BLaER1 (cell line): ENCODE measurements at regions not wholly inside any gene's neighbourhood (a gene's known extent, or its start where the extent isn't known, plus 50 kb on each side); places are given as distances from the start of the nearest gene placed in this dataset.

Experiments
- H3K27ac ChIP-seq: shearing (Covaris generic); formaldehyde crosslinking; 2 replicates; pipeline ENCODE4 v1.8.1; 2022
- H3K27me3 ChIP-seq: shearing (Covaris generic); formaldehyde crosslinking; 2 replicates; pipeline ENCODE4 v1.8.1; 2022
- H3K36me3 ChIP-seq: shearing (Covaris generic); formaldehyde crosslinking; 2 replicates; pipeline ENCODE4 v1.8.1; 2022
- H3K4me1 ChIP-seq: shearing (Covaris generic); formaldehyde crosslinking; 2 replicates; pipeline ENCODE4 v1.8.1; 2022
- H3K4me2 ChIP-seq: shearing (Covaris generic); formaldehyde crosslinking; 2 replicates; pipeline ENCODE4 v1.8.1; 2022
- H3K4me3 ChIP-seq: shearing (Covaris generic); formaldehyde crosslinking; 2 replicates; pipeline ENCODE4 v1.8.1; 2022
- H3K9ac ChIP-seq: shearing (Covaris generic); formaldehyde crosslinking; 2 replicates; pipeline ENCODE4 v1.8.1; 2022
- H3K9me3 ChIP-seq: shearing (Covaris generic); formaldehyde crosslinking; 2 replicates; pipeline ENCODE4 v1.8.1; 2022
- H4K20me1 ChIP-seq: shearing (Covaris generic); formaldehyde crosslinking; 2 replicates; pipeline ENCODE4 v1.8.1; 2022
- Cebpa-rat ChIP-seq: shearing (Covaris generic); IDR thresholded peaks from 2 replicates; pipeline ENCODE4 v1.8.1; 2022

DNA sequence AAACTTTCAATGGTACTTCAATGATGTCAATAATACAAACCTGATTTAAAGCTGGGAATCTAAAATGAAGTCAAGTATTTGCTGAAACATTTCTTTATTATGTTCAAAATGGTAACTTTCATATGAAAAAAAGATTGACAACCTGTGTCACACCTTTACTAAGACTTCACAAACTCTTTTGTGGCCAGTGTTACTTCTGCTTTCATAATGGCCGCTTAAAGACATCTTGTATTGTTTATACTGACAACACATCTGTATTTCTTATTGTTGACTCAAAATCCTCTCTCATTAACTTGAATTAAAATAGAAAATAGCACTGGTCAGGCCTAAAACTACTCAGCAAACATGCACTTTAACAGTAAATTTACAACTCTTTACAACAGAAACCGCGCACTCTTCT is 312.3 kb upstream of the CNTN6 start:
- H4K20me1 ChIP-seq, result no peaks in the 10 kb centered on the region
- no peak for TF ChIP-seq Cebpa-rat
- H3K4me2 ChIP-seq, result no peak overlapping the region
- no peaks in the 10 kb centered on the region for H3K4me1 ChIP-seq
- no peak overlapping the region for H3K4me3 ChIP-seq
- no peaks in the 10 kb centered on the region for H3K36me3 ChIP-seq
- no peak overlapping the region for H3K27ac ChIP-seq
- H3K27me3 ChIP-seq, result no peaks in the 10 kb centered on the region
- H3K9ac ChIP-seq, result no peak overlapping the region
- H3K9me3 ChIP-seq, result no peaks in the 10 kb centered on the region

DNA sequence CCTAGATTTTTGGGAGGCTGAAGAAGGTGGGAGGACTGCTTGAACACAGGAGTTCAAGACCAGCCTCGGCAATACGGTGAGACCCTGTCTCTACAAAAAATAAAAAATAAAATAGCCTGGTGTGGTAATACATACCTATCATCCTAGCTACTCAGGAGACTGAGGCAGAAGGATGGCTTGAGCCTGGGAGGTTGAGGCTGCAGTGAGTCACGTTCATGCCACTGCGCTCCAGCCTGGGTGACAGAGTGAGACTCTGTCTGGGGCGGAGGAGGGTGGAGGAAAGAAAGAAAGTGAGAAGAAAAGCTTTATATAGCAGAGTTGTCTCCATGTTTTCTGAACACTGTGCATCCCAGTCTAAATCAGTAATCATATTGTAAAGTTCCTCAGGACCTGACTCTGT is 301.4 kb upstream of the CNTN6 start:
- H3K4me3 ChIP-seq, result no peak overlapping the region
- no peaks in the 10 kb centered on the region for H4K20me1 ChIP-seq
- H3K4me1 ChIP-seq, result no peaks in the 10 kb centered on the region
- H3K9me3 ChIP-seq, result no peaks in the 10 kb centered on the region
- H3K4me2 ChIP-seq, result no peak overlapping the region
- H3K36me3 ChIP-seq, result no peaks in the 10 kb centered on the region
- H3K27ac ChIP-seq, result no peak overlapping the region
- H3K27me3 ChIP-seq, result no peaks in the 10 kb centered on the region
- H3K9ac ChIP-seq, result no peak overlapping the region
- no peak for TF ChIP-seq Cebpa-rat

DNA sequence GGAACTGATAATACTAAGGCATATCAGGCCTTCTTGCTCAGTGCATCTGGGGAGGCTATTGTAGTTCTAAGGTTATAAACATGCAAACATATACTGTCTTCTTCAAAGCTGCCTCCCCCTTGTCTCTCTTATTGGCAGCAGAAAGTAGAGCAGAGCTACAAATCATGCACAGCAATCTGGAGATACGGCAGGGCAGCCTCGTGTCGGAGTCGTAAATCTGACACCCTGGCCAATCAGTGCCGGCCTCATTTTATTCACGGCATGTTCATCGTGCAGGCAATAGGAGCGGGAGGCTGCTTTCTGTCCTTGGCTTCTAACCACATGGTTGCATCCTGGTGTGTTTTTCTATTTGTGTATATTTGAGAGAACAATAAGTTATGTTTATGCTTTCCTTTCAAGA is 300.2 kb upstream of the CNTN6 start:
- H3K36me3 ChIP-seq, result no peaks in the 10 kb centered on the region
- H4K20me1 ChIP-seq, result no peaks in the 10 kb centered on the region
- no peak overlapping the region for H3K9ac ChIP-seq
- H3K4me2 ChIP-seq, result no peak overlapping the region
- H3K4me1 ChIP-seq, result no peaks in the 10 kb centered on the region
- no peaks in the 10 kb centered on the region for H3K27me3 ChIP-seq
- no peak for TF ChIP-seq Cebpa-rat
- H3K27ac ChIP-seq, result no peak overlapping the region
- no peaks in the 10 kb centered on the region for H3K9me3 ChIP-seq
- H3K4me3 ChIP-seq, result no peak overlapping the region

DNA sequence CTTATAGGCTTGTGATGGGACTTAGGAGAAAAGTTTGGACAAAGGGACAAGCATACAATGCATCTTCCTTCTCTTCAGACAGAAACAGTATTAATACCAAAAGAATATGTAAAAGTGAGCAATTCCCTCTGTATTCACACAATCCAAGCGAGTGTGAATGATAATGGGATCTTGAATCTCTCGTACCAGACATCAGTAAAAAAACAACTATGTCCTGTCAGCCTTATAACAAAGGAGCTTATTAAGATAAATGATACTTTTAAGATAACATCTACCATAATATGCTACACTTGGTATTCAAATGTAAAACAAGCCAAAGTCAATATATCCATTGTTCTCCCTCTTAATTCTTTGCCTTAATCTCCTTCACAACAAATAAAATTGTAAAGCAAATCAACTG is 288.6 kb upstream of the CNTN6 start:
- no peak overlapping the region for H3K4me2 ChIP-seq
- H3K27ac ChIP-seq, result no peak overlapping the region
- H3K27me3 ChIP-seq, result no peaks in the 10 kb centered on the region
- H4K20me1 ChIP-seq, result no peaks in the 10 kb centered on the region
- H3K4me1 ChIP-seq, result no peaks in the 10 kb centered on the region
- TF ChIP-seq Cebpa-rat, result no peak
- no peaks in the 10 kb centered on the region for H3K9me3 ChIP-seq
- H3K36me3 ChIP-seq, result no peaks in the 10 kb centered on the region
- H3K4me3 ChIP-seq, result no peak overlapping the region
- H3K9ac ChIP-seq, result no peak overlapping the region

DNA sequence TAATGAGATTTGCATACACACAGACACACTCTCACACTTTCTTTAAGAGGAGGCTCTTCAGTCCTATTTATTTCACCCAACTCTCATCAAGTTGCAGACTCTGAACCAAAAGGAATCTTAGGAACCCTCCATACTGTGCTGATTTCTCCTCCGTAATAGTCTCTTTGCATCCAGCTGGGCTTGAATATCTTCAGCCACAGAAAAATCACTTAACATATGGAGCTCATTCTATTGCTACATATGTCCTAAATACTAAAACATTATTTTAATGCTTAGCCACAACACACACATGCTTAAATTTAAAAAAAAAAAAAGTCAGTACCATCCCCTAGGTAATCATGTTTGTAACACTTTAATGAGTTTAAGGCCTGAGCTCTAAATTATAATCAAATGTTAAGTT is 287.5 kb upstream of the CNTN6 start:
- no peak overlapping the region for H3K9ac ChIP-seq
- H3K27ac ChIP-seq, result no peak overlapping the region
- H4K20me1 ChIP-seq, result no peaks in the 10 kb centered on the region
- no peaks in the 10 kb centered on the region for H3K4me1 ChIP-seq
- H3K4me2 ChIP-seq, result no peak overlapping the region
- no peaks in the 10 kb centered on the region for H3K36me3 ChIP-seq
- no peak overlapping the region for H3K4me3 ChIP-seq
- no peak for TF ChIP-seq Cebpa-rat
- no peaks in the 10 kb centered on the region for H3K9me3 ChIP-seq
- no peaks in the 10 kb centered on the region for H3K27me3 ChIP-seq

DNA sequence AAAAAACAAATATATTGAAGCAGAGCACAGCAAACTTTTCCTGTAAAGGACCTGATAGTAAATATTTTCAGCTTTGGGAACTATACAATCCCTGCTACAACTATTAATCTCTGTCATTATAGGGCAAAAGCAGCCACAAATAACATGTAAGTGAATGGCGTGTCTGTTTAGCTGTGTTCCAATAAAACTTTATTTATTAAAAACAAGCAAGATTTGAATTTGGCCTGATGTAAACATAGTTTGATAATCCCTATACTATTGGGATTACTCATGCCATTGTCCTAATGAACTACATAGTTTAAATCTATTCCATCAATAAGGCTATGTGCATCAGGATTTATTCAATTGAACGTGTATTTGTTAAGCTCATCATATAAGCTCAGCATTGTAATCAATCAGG is 286.8 kb upstream of the CNTN6 start:
- no peak for TF ChIP-seq Cebpa-rat
- no peaks in the 10 kb centered on the region for H3K27me3 ChIP-seq
- no peaks in the 10 kb centered on the region for H3K36me3 ChIP-seq
- H3K9me3 ChIP-seq, result no peaks in the 10 kb centered on the region
- no peak overlapping the region for H3K4me2 ChIP-seq
- no peaks in the 10 kb centered on the region for H3K4me1 ChIP-seq
- H4K20me1 ChIP-seq, result no peaks in the 10 kb centered on the region
- H3K9ac ChIP-seq, result no peak overlapping the region
- H3K27ac ChIP-seq, result no peak overlapping the region
- H3K4me3 ChIP-seq, result no peak overlapping the region

DNA sequence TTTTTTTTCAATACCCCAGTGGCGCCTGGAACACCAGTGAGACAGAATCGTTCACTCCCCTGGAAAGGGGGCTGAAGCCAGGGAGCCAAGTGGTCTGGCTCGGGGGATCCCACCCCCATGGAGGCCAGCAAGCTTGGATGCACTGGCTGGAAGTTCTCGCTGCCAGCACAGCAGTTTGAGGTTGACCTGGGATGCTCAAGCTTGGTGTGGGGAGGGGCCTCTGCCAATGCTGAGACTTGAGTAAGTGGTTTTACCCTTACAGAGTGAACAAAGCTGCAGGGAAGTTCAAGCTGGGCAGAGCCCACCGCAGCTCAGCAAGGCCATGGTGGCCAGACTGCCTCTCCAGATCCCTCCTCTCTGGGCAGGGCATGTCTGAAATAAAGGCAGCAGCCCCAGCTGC is 276.2 kb upstream of the CNTN6 start:
- Histone ChIP-seq H3K36me3 (no peaks in the 10 kb centered on the region), H3K4me2 (no peak overlapping the region), H3K27ac (no peak overlapping the region), H3K9me3 (no peaks in the 10 kb centered on the region), H3K9ac (no peak overlapping the region), H3K4me1 (no peaks in the 10 kb centered on the region), H3K4me3 (no peak overlapping the region), H4K20me1 (no peaks in the 10 kb centered on the region), H3K27me3 (no peaks in the 10 kb centered on the region)
- TF ChIP-seq Cebpa-rat, result no peak

DNA sequence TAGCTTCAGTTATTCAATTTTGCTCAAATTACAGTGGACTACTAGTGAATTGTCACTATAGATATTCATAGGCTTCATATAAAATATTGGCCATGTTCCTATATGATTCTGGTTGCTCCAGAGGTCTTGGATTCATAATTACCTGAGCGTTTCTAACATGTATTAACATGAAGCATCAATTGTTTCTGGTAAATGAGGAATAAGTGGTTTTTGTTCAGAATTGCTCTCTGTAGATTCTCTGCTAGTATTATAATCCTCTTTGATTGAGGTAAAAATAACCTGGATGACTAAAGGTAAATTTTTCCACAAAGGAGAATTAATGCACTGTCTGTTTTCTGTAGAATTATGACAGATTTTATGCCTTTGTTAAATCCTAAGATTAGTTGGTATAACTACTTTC is 258.1 kb upstream of the CNTN6 start:
- Histone ChIP-seq H3K4me3 (no peak overlapping the region), H3K9me3 (peaks cover 14% of the 10 kb centered on the region), H3K4me2 (no peak overlapping the region), H3K9ac (no peak overlapping the region), H3K27me3 (no peaks in the 10 kb centered on the region), H3K4me1 (no peaks in the 10 kb centered on the region), H4K20me1 (no peaks in the 10 kb centered on the region), H3K27ac (no peak overlapping the region), H3K36me3 (no peaks in the 10 kb centered on the region)
- no peak for TF ChIP-seq Cebpa-rat

DNA sequence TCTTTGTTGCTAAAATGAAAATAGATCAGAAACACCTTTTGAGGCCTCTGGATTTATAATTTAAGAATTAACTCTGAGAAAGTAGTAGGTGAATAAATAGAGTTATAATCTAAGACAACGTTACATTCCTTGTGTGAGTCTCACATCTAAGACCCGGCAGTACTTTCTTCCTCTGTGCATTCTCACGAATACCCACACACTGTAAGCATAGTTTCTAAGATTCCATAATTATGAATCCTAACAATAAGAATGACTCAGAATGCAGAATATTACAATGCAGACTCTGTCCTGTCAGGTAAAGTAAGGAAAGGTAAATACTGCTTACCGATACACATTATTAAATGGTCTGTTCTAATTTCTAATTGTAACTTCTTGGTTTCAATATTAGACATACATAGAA is 257.7 kb upstream of the CNTN6 start:
- Histone ChIP-seq H3K4me2 (no peak overlapping the region), H3K4me1 (no peaks in the 10 kb centered on the region), H3K4me3 (no peak overlapping the region), H3K9me3 (peaks cover 10% of the 10 kb centered on the region), H3K27ac (no peak overlapping the region), H3K36me3 (no peaks in the 10 kb centered on the region), H3K9ac (no peak overlapping the region), H4K20me1 (no peaks in the 10 kb centered on the region), H3K27me3 (no peaks in the 10 kb centered on the region)
- no peak for TF ChIP-seq Cebpa-rat

DNA sequence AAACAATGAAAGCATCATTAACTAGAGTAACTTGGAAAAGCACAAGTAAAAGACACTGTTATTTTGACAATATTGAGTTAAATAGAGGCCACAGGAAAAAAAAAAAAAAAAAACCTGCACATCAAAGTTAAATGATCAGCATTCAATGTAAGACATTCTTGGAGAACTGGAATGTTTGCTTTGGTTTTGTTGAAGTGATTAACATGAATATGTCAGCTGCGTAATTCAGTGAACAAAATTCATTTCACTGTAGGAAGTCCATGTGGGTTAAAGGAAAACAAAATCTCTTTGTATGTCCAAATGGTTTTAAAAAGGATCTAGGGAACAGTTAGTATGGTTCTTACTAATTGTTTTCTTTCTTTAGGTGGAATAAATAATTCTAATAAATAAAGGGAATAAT is 252.8 kb upstream of the CNTN6 start:
- no peaks in the 10 kb centered on the region for H4K20me1 ChIP-seq
- no peak overlapping the region for H3K4me3 ChIP-seq
- H3K4me1 ChIP-seq, result no peaks in the 10 kb centered on the region
- H3K9me3 ChIP-seq, result no peaks in the 10 kb centered on the region
- no peak overlapping the region for H3K27ac ChIP-seq
- H3K9ac ChIP-seq, result no peak overlapping the region
- H3K27me3 ChIP-seq, result no peaks in the 10 kb centered on the region
- no peak for TF ChIP-seq Cebpa-rat
- H3K36me3 ChIP-seq, result no peaks in the 10 kb centered on the region
- no peak overlapping the region for H3K4me2 ChIP-seq

DNA sequence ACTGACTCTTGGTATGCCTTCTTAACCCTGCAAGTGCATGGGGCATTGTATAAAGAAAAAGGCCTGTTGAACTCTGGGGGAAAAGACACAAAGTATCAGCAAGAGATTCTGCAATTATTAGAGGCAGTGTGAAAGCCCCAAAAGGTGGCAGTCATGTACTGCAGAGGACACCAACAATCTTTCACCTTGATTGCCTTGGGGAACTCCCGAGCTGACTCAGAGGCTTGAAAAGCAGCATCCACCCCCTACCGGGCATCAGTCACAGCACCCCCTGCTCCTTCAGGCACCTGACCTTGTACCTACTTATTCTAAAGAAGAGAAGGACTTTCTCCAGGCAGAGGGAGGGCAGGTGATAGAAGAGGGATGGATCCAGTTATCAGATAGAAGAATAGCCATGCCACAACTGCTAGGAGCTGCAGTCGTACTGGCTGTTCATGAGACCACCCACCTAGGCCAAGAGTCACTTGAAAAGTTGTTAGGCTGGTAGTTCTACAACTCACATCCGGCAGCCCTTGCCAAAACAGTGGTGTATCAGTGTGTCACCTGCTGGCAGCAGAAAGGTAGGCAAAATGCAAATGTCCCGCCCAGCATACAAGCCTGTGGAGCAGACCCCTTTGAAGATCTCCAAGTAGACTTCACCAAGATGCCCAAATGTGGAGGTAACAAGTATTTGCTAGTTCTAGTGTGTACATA is 241.6 kb upstream of the CNTN6 start:
- Histone ChIP-seq H3K4me1 (peaks cover 4% of the 10 kb centered on the region; the same call in 1 of the 2 replicates), H3K27me3 (no peaks in the 10 kb centered on the region), H3K4me3 (no peak overlapping the region), H4K20me1 (no peaks in the 10 kb centered on the region), H3K36me3 (no peaks in the 10 kb centered on the region), H3K9me3 (no peaks in the 10 kb centered on the region), H3K9ac (no peak overlapping the region), H3K27ac (no peak overlapping the region), H3K4me2 (no peak overlapping the region)
- TF ChIP-seq Cebpa-rat, result no peak
